GM21526 (cell line): ENCODE measurements at regions not wholly inside any gene's neighbourhood (a gene's known extent, or its start where the extent isn't known, plus 50 kb on each side); places are given as distances from the start of the nearest gene placed in this dataset.
"Not testable (repeated sequence)": the region's sequence is repeated elsewhere in the genome, so short reads cannot be mapped to it uniquely, and the experiment has no call there.

Experiments
- ATAC-seq: cut with Tn5 transposase; IDR thresholded peaks from one replicate; pipeline ENCODE4 v1.9.1; 2021; ENCODE audit warnings: moderate library complexity; ENCODE audit not compliant: unreplicated experiment, low FRiP score

- no peak for ATAC-seq
Measured at GRCh38 chr2:175872721-175873120, 129.3 kb downstream of the LNPK start.

GRCh38 chr2:175872005-175872348 lies 130.1 kb downstream of the LNPK start:
- ATAC-seq, result no peak

GRCh38 chr2:175871331-175872004 lies 130.6 kb downstream of the LNPK start:
- no peak for ATAC-seq

- no peak for ATAC-seq
Measured at GRCh38 chr2:175865716-175866115, 136.4 kb downstream of the LNPK start.

- no peak for ATAC-seq
Measured at GRCh38 chr2:175864137-175864850, 137.8 kb downstream of the LNPK start.

GRCh38 chr2:175861958-175862357 lies 140.1 kb downstream of the LNPK start:
- ATAC-seq, result no peak

GRCh38 chr2:175855794-175856453 lies 146.1 kb downstream of the LNPK start:
- ATAC-seq, result no peak

- ATAC-seq, result no peak
Measured at GRCh38 chr2:175855236-175855635, 146.8 kb downstream of the LNPK start.

GRCh38 chr2:175854665-175855064 lies 147.4 kb downstream of the LNPK start:
- ATAC-seq, result no peak

- ATAC-seq, result no peak
Measured at GRCh38 chr2:175854129-175854528, 147.9 kb downstream of the LNPK start.

- no peak for ATAC-seq
Measured at GRCh38 chr2:175853616-175853890, 148.5 kb downstream of the LNPK start.

- no peak for ATAC-seq
Measured at GRCh38 chr2:175852879-175853615, 149.0 kb downstream of the LNPK start.

- ATAC-seq, result no peak
Measured at GRCh38 chr2:175847128-175847527, 154.9 kb downstream of the LNPK start.

- no peak for ATAC-seq
Measured at GRCh38 chr2:175844169-175844568, 157.9 kb downstream of the LNPK start.

- no peak for ATAC-seq
Measured at GRCh38 chr2:175843625-175844024, 158.4 kb downstream of the LNPK start.

- ATAC-seq, result no peak
Measured at GRCh38 chr2:175842996-175843395, 159.1 kb downstream of the LNPK start.

- not testable (repeated sequence) for ATAC-seq
Measured at GRCh38 chr2:175840765-175841164, 161.3 kb downstream of the LNPK start.

GRCh38 chr2:175840256-175840655 lies 161.8 kb downstream of the LNPK start:
- no peak for ATAC-seq

GRCh38 chr2:175838979-175839378 lies 163.1 kb downstream of the LNPK start:
- no peak for ATAC-seq

- no peak for ATAC-seq
Measured at GRCh38 chr2:175837046-175837445, 165.0 kb downstream of the LNPK start.

- no peak for ATAC-seq
Measured at GRCh38 chr2:175836361-175836760, 165.7 kb downstream of the LNPK start.
